Liver (tissue), 8 donors: ENCODE measurements at regions not wholly inside any gene's neighbourhood (a gene's known extent, or its start where the extent isn't known, plus 50 kb on each side); places are given as distances from the start of the nearest gene placed in this dataset.

Experiments used
- DNase-seq: peaks from one replicate; pipeline ENCODE4 v3.0.0-alpha.2; 2017; ENCODE audit warnings: low spot score
- H3K27ac ChIP-seq, 2 donors: one replicate each; pipeline ENCODE4 v1.7.0; 2013; ENCODE audit warnings: inconsistent platforms in 2 of 2, low read length in 2 of 2, control low read depth in 1 of 2, low read depth in 1 of 2, mild to moderate bottlenecking in 1 of 2
- H3K27me3 ChIP-seq, 4 donors: one replicate each; pipeline versions ENCODE4 v1.6.1 to v1.7.0; 2013; ENCODE audit warnings: low read length in 3 of 4, inconsistent platforms in 1 of 4, mild to moderate bottlenecking in 1 of 4, moderate library complexity in 1 of 4; ENCODE audit not compliant: control insufficient read depth in 4 of 4, insufficient read depth in 4 of 4
- H3K36me3 ChIP-seq, 4 donors: one replicate each; pipeline versions ENCODE4 v1.6.1 to v1.7.0; 2013; ENCODE audit warnings: low read length in 3 of 4, mild to moderate bottlenecking in 3 of 4, low read depth in 1 of 4, moderate library complexity in 1 of 4; ENCODE audit not compliant: control insufficient read depth in 4 of 4, insufficient read depth in 3 of 4
- H3K4me1 ChIP-seq, 4 donors: one replicate each; pipeline versions ENCODE4 v1.6.1 to v1.7.0; 2013; ENCODE audit warnings: low read length in 3 of 4, mild to moderate bottlenecking in 3 of 4, moderate library complexity in 1 of 4; ENCODE audit not compliant: control insufficient read depth in 4 of 4, insufficient read depth in 4 of 4
- H3K4me3 ChIP-seq, 3 donors: one replicate each; pipeline versions ENCODE4 v1.6.1 to v1.7.0; 2013; ENCODE audit warnings: low read length in 3 of 3, control low read depth in 1 of 3, low read depth in 1 of 3, mild to moderate bottlenecking in 1 of 3
- H3K9ac ChIP-seq, 2 donors: one replicate each; pipeline ENCODE4 v1.7.0; 2013; ENCODE audit warnings: low read length in 2 of 2, mild to moderate bottlenecking in 2 of 2, moderate library complexity in 2 of 2, control low read depth in 1 of 2, low read depth in 1 of 2
- H3K9me3 ChIP-seq, 4 donors: one replicate each; pipeline versions ENCODE4 v1.6.1 to v1.7.0; 2013; ENCODE audit warnings: low read length in 3 of 4; ENCODE audit not compliant: control insufficient read depth in 4 of 4
- EGR1 ChIP-seq, 2 donors: IDR thresholded peaks; 2 replicates each; pipeline ENCODE4 v1.6.1; 2016 to 2018; ENCODE audit warnings: antibody characterized with exemption in 2 of 2, low read depth in 2 of 2
- FOXA1 ChIP-seq: IDR thresholded peaks from 2 replicates; pipeline ENCODE4 v1.6.1; 2016; ENCODE audit warnings: antibody characterized with exemption
- FOXA2 ChIP-seq: IDR thresholded peaks from 2 replicates; pipeline ENCODE4 v1.6.1; 2016; ENCODE audit warnings: antibody characterized with exemption
- HNF4A ChIP-seq, 2 donors: conservative IDR thresholded peaks; 2 replicates each; pipeline ENCODE4 v1.6.1; 2016; ENCODE audit warnings: antibody characterized with exemption in 2 of 2, mild to moderate bottlenecking in 2 of 2
- HNF4G ChIP-seq: IDR thresholded peaks from 2 replicates; pipeline ENCODE4 v1.6.1; 2016; ENCODE audit warnings: antibody characterized with exemption
- JUND ChIP-seq, 2 donors: IDR thresholded peaks; 2 replicates each; pipeline ENCODE4 v1.6.1; 2016; ENCODE audit warnings: antibody characterized with exemption in 2 of 2
- RAD21 ChIP-seq, 2 donors: IDR thresholded peaks; 2 replicates each; pipeline ENCODE4 v1.6.1; 2016; ENCODE audit warnings: antibody characterized with exemption in 2 of 2, mild to moderate bottlenecking in 2 of 2
- RXRA ChIP-seq, 2 donors: IDR thresholded peaks; 2 replicates each; pipeline ENCODE4 v1.6.1; 2017 to 2018; ENCODE audit warnings: antibody characterized with exemption in 2 of 2, mild to moderate bottlenecking in 1 of 2
- SP1 ChIP-seq: IDR thresholded peaks from 2 replicates; pipeline ENCODE4 v1.6.1; 2018; ENCODE audit warnings: antibody characterized with exemption, mild to moderate bottlenecking
- TAF1 ChIP-seq: conservative IDR thresholded peaks from 2 replicates; pipeline ENCODE4 v1.6.1; 2016; ENCODE audit warnings: antibody characterized with exemption, mild to moderate bottlenecking
- YY1 ChIP-seq: IDR thresholded peaks from 2 replicates; pipeline ENCODE4 v1.6.1; 2016; ENCODE audit warnings: antibody characterized with exemption, mild to moderate bottlenecking
- WGBS: extraction: QIAGEN DNeasy Blood & Tissue Kit; methylation state at CpG from one replicate; pipeline ENCODE4 v1.1.7; 2013; 5-methylcytosine and 5-hydroxymethylcytosine counted together
- TF ChIP-seq, protein P1 (sequence below): IDR thresholded peaks from 2 replicates; pipeline ENCODE4 v1.6.1; 2016; ENCODE audit warnings: antibody characterized with exemption
- TF ChIP-seq, protein P2 (sequence below): IDR thresholded peaks from 2 replicates; pipeline ENCODE4 v1.6.1; 2016; ENCODE audit warnings: antibody characterized with exemption
- TF ChIP-seq, protein P3 (sequence below): fragments of 150-350 bp; IDR thresholded peaks from 2 replicates; pipeline ENCODE4 v1.5.1; 2017; ENCODE audit warnings: improper control_type of control experiment, low read depth, low read length; ENCODE audit not compliant: missing input control
- donor health status: healthy.
- donor health status: healthy.
- donor health status: healthy.
- donor health status: healthy.
- donor health status: healthy.

DNA sequence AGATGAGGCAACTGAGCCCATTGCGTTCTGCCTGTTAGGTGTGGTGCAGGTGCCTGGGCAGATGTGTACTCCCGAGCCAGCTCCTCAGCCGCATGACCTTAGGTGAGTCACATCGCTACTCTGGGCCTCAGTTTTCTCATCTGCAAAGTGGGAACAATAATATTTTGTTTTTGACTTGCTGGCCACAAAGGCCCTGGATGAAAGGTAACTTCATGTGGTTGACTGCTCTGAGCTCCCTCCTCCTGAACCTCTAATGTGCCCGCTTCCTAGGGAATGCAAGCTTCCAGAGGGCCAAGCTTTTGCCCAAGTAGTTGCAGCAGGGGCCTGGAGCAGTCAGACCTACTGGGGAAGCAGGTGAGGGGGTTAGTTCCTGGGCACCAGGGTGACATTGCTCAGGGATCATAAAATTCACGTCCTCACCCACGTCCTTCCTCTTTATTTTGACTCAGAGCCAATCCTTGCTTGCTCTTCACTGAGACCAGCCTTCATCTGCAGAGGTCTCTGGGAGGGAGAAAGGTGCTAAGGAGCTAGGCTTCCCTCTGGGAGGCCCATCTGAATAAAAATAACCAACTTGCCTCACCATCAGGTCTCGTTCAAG lies 149.0 kb upstream of the TLE3 start:
- no peak overlapping the region for H3K27ac ChIP-seq
- TF ChIP-seq RAD21 (IDR thresholded peaks at IDR 0.05) (no peak), JUND (IDR thresholded peaks at IDR 0.05) (no peak), EGR1 (IDR thresholded peaks at IDR 0.05; ENCODE audit: low read depth in 2 of 2) (no peak), TAF1 (no peak), HNF4G (no peak), FOXA2 (no peak), HNF4A (conservative IDR thresholded peaks at IDR 0.05) (no peak)
- TF ChIP-seq, protein P1, sequence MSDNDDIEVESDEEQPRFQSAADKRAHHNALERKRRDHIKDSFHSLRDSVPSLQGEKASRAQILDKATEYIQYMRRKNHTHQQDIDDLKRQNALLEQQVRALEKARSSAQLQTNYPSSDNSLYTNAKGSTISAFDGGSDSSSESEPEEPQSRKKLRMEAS = no peak
- no peaks in the 10 kb centered on the region for H3K9me3 ChIP-seq
- no peak overlapping the region for H3K4me3 ChIP-seq
- no peaks in the 10 kb centered on the region for H3K36me3 ChIP-seq
- no peak for DNase-seq
- peaks cover 0 to 5% (median 2%) of the 10 kb centered on the region in 4 donors for H3K4me1 ChIP-seq
- H3K27me3 ChIP-seq = no peaks in the 10 kb centered on the region
- no peak overlapping the region for H3K9ac ChIP-seq
- 89% methylated on average over 8 of the region's 8 CpGs for WGBS

DNA sequence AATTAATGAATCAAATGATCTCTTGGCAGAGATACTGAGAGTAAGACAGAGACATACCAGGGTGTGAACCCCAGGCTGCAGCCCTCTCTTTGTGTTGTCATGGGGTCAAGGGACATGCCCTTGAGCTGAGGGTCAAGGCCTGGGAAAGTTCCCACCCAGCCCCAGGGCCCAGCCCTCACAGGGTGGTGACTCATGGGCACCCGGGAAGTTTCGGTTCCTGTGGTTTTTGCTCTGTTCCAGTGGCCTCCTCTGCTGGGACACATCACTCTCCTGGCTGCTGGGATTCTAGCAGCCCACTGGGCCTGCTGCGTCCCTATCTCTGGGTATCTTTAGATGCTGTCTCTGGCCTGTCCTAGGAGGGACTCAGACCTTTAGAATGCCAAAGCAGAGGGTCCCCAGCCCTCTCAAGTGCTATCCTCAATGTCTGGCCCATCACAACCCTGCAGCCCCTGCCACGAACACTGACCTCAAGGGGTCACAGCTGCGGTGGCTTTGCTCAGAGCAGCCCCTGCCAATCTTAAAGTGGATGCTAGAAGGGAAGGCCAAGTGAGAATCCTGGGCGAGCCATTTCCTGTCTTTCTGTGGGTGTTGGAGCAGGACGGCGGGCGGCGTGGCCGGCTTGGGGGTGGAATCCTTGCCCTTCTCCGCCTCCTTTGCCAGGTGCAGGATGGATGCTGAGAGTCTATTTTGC lies 148.4 kb upstream of the TLE3 start:
- no peaks in the 10 kb centered on the region for H3K9me3 ChIP-seq
- no peaks in the 10 kb centered on the region for H3K36me3 ChIP-seq
- no peak overlapping the region for H3K4me3 ChIP-seq
- WGBS = 84% methylated on average over 12 of the region's 12 CpGs
- H3K4me1 ChIP-seq = peaks cover 0 to 5% (median 2%) of the 10 kb centered on the region in 4 donors
- H3K9ac ChIP-seq = no peak overlapping the region
- H3K27ac ChIP-seq = no peak overlapping the region
- TF ChIP-seq SP1 (no peak), RXRA (IDR thresholded peaks at IDR 0.05) (no peak), JUND (IDR thresholded peaks at IDR 0.05) (peak in 1 of 2 donors; percentile 32), HNF4A (conservative IDR thresholded peaks at IDR 0.05) (peak in 1 of 2 donors; percentile 23), FOXA1 (no peak), HNF4G (no peak), EGR1 (IDR thresholded peaks at IDR 0.05; ENCODE audit: low read depth in 2 of 2) (no peak), RAD21 (IDR thresholded peaks at IDR 0.05) (peak in 1 of 2 donors; percentile 12), TAF1 (no peak), YY1 (no peak)
- TF ChIP-seq, protein P2, sequence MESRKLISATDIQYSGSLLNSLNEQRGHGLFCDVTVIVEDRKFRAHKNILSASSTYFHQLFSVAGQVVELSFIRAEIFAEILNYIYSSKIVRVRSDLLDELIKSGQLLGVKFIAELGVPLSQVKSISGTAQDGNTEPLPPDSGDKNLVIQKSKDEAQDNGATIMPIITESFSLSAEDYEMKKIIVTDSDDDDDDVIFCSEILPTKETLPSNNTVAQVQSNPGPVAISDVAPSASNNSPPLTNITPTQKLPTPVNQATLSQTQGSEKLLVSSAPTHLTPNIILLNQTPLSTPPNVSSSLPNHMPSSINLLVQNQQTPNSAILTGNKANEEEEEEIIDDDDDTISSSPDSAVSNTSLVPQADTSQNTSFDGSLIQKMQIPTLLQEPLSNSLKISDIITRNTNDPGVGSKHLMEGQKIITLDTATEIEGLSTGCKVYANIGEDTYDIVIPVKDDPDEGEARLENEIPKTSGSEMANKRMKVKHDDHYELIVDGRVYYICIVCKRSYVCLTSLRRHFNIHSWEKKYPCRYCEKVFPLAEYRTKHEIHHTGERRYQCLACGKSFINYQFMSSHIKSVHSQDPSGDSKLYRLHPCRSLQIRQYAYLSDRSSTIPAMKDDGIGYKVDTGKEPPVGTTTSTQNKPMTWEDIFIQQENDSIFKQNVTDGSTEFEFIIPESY = no peak
- TF ChIP-seq, protein P3, sequence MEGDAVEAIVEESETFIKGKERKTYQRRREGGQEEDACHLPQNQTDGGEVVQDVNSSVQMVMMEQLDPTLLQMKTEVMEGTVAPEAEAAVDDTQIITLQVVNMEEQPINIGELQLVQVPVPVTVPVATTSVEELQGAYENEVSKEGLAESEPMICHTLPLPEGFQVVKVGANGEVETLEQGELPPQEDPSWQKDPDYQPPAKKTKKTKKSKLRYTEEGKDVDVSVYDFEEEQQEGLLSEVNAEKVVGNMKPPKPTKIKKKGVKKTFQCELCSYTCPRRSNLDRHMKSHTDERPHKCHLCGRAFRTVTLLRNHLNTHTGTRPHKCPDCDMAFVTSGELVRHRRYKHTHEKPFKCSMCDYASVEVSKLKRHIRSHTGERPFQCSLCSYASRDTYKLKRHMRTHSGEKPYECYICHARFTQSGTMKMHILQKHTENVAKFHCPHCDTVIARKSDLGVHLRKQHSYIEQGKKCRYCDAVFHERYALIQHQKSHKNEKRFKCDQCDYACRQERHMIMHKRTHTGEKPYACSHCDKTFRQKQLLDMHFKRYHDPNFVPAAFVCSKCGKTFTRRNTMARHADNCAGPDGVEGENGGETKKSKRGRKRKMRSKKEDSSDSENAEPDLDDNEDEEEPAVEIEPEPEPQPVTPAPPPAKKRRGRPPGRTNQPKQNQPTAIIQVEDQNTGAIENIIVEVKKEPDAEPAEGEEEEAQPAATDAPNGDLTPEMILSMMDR = no peak
- DNase-seq = no peak
- H3K27me3 ChIP-seq = no peaks in the 10 kb centered on the region
